NB4 (cell line): ENCODE measurements at regions not wholly inside any gene's neighbourhood (a gene's known extent, or its start where the extent isn't known, plus 50 kb on each side); places are given as distances from the start of the nearest gene placed in this dataset.

ENCODE experiments used
- CTCF ChIP-seq: IDR thresholded peaks from one replicate; pipeline ENCODE4 v1.5.1; 2012; ENCODE audit warnings: low read depth, low read length
- POLR2A ChIP-seq: IDR thresholded peaks from 2 replicates; pipeline ENCODE4 v1.6.1; 2011; ENCODE audit warnings: mild to moderate bottlenecking; ENCODE audit not compliant: insufficient read length; ENCODE audit errors: extremely low read depth

- TF ChIP-seq CTCF (no peak), POLR2A (no peak)
Measured at GRCh38 chr18:24582771-24583170, 122.3 kb downstream of the HRH4 start.
